ENCODE measurements at regions not wholly inside any gene's neighbourhood (a gene's known extent, or its start where the extent isn't known, plus 50 kb on each side); places are given as distances from the start of the nearest gene placed in this dataset.

DNA sequence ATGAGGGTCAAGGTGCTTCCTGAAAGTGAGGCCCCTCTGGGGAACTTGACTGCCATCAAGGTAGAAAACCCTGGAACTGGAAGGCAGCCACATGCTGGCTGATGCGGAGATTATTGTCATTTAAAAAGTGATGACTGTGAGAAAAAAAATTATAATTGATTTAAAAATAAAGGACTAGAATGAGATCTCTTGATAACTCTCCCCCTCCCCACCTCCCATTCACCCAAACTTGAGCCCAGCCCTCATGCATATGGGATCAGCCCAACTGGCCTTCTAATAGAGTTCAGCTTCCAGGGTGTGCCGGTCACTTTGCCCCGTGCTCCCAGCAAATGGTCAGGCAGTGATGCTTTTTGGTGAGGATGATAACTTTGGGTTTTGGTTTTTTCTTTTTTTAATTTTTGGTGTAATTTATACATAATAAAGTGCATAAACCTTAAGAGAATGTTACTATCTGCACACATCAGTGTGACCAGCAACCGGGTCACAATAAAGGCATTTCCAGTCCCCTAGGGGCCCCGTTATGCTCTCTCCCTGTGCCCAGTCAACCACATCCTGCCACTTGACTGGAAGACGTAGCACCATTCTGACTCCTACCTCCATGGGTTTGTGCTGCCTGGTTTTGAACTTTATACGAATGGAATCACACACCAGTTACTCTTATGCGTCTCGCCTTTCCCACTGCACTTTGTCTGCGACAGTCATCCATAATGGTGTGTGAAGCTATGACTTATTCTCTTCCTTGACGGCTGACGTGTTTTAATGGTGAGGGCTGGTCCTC, 187.9 kb downstream of the USP12 start:
- no peak for DNase-seq (ENCODE audit: extremely low read depth, low read depth)
- no peak overlapping the region for H3K4me3 ChIP-seq (replicated peaks; ENCODE audit: low read depth, low read length)
- TF ChIP-seq, protein P1, sequence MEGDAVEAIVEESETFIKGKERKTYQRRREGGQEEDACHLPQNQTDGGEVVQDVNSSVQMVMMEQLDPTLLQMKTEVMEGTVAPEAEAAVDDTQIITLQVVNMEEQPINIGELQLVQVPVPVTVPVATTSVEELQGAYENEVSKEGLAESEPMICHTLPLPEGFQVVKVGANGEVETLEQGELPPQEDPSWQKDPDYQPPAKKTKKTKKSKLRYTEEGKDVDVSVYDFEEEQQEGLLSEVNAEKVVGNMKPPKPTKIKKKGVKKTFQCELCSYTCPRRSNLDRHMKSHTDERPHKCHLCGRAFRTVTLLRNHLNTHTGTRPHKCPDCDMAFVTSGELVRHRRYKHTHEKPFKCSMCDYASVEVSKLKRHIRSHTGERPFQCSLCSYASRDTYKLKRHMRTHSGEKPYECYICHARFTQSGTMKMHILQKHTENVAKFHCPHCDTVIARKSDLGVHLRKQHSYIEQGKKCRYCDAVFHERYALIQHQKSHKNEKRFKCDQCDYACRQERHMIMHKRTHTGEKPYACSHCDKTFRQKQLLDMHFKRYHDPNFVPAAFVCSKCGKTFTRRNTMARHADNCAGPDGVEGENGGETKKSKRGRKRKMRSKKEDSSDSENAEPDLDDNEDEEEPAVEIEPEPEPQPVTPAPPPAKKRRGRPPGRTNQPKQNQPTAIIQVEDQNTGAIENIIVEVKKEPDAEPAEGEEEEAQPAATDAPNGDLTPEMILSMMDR (IDR thresholded peaks at IDR 0.05; ENCODE audit: low read depth, low read length, missing control alignments) = no peak

DNA sequence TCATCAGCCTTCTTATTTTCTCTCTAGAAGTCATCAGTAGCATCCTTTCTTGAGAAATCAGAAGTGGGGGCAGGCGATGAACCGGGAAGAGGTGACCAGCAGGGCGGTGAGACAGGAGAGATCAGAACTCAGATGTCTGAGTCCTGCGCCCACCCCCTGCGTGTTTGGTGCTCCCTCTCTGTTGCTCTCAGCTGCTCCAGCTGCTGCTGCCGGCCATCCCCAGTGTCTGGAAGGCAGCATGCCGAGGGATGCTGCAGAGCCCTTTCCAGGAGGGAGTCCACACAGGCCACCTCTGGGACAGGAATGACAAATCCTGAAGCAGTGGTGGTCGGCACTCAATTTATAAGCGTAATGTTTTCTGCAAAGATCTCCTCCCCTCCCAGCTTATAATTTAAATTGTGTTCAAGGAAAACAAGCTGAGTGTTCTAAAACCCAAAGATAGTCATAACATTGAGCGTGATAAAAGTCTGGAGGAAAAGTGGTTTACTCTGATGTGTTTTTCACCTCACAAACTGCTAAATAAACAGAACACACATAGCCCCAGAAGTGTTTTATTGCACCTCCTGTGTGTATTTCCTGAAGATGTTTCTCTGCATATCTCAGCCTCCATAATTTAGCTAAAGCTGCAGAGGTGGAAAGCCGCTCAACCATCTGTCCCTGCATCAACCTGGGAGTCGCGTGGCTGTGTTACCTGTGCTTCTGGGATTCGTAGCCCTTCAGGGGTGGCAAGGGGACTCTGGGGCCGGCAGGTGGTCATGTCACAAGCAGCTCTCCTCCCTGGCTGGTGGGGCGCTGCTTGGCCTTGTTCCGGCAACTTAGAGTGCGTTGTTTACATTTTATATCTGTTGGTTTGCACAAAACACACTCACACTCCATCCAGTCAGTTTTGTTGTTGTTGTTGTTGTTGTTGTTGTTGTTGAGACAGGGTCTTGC, 191.2 kb downstream of the USP12 start:
- H3K4me3 ChIP-seq (replicated peaks; ENCODE audit: low read depth, low read length) = no peak overlapping the region
- TF ChIP-seq, protein P1 (IDR thresholded peaks at IDR 0.05; ENCODE audit: low read depth, low read length, missing control alignments) = no peak
- DNase-seq (ENCODE audit: extremely low read depth, low read depth) = no peak

DNA sequence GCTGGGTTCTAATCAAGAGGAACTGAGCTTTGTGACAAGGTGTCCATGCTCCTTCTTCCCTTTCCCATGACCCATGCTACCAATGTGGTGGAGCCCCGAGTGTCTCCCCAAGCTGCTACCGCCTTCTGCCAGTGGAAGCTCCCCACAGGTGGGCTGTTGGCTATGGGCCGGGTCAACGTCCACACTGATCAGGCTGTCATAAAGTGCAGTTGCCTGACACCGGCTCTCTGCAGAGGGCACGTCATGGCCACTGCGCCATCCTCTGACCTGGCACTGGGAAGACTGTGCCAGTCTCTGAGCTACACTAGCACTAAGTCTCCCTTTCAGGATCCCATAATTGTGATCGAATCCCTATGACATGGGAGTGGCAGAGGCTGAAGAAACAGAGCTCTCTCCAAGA, 192.3 kb downstream of the USP12 start:
- TF ChIP-seq, protein P1 (IDR thresholded peaks at IDR 0.05; ENCODE audit: low read depth, low read length, missing control alignments) = no peak
- no peak for DNase-seq (ENCODE audit: extremely low read depth, low read depth)
- H3K4me3 ChIP-seq (replicated peaks; ENCODE audit: low read depth, low read length) = no peak overlapping the region

DNA sequence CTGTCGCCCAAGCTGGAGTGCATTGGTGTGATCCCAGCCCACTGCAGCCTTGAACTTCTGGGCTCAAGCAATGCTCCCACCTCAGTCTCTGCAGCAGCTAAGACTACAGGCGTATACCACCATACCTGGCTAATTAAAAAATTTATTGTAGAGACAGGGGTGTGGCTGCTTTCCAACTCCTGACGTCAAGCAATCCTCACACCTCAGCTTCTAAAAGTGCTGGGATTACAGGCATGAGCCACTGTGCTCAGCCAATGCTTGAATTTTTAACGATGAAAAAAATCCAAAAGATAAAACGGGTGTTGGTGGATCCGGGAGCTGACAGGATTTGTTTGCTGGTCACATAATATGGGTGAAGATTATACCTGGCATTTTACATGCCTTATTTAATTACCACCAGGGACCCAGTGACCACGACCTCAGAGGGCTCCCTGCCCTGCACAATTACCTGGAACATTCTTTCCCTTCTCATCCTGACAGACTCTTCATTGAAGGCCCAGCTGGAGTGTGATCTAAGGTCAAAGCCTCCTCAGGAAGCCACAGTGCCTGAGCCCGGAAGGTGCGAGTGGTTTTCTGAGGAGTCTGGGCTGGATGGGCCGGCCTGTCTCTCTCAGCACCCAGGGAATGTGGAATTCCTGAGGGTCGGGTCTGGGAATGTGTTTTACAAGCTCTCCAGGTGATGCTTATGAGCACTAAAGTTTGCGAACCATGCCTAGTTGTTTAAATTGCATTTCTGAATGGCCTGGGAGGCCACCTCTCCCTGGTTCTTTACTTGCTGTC, 193.3 kb downstream of the USP12 start:
- TF ChIP-seq, protein P1 (IDR thresholded peaks at IDR 0.05; ENCODE audit: low read depth, low read length, missing control alignments) = no peak
- no peak overlapping the region for H3K4me3 ChIP-seq (replicated peaks; ENCODE audit: low read depth, low read length)
- DNase-seq (ENCODE audit: extremely low read depth, low read depth) = no peak

DNA sequence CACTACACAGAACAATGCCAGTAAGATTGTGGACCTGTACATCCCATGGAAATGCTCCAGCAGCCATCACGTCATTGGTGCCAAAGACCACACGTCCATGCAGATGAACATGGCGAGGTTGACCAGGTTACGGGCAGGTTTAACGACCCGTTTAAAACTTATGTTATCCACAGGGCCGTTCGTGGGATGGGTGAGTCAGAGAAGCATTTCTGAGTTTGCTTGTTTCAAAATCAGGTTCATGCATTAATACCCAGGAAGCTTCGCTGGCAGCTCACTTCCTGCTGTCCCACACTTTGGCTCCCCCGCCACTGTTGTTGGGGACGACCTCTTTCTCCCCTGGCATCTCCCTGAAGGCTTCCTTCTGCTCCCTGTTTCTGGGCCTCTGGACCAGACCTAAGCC, 194.1 kb downstream of the USP12 start:
- TF ChIP-seq, protein P1 (IDR thresholded peaks at IDR 0.05; ENCODE audit: low read depth, low read length, missing control alignments) = no peak
- DNase-seq (ENCODE audit: extremely low read depth, low read depth) = no peak
- H3K4me3 ChIP-seq (replicated peaks; ENCODE audit: low read depth, low read length) = no peak overlapping the region

DNA sequence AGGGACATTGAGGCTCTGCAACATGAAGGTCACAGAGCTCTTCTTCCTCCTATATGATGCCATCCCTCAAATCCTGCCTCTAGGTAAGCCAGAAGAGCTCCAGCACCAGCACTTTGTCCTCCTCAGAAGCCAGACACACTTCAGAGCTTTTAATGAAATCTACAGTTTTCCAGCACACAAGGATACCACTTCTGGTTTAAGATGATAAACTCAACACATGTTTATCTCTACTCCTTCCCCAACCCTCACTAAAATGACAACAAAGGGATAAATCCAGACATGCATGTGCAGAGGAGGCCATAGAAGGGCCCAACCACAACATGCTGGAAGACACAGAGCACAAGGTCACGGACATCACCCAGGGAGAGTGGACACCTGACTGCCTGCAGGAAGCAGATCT, 195.3 kb downstream of the USP12 start:
- no peak for DNase-seq (ENCODE audit: extremely low read depth, low read depth)
- no peak overlapping the region for H3K4me3 ChIP-seq (replicated peaks; ENCODE audit: low read depth, low read length)
- TF ChIP-seq, protein P1 (IDR thresholded peaks at IDR 0.05; ENCODE audit: low read depth, low read length, missing control alignments) = no peak
